ENCODE measurements at regions not wholly inside any gene's neighbourhood (a gene's known extent, or its start where the extent isn't known, plus 50 kb on each side); places are given as distances from the start of the nearest gene placed in this dataset.

GRCh38 chr2:129176375-129176774, 803.1 kb upstream of the RAB6C start:
- TF ChIP-seq, protein P1, sequence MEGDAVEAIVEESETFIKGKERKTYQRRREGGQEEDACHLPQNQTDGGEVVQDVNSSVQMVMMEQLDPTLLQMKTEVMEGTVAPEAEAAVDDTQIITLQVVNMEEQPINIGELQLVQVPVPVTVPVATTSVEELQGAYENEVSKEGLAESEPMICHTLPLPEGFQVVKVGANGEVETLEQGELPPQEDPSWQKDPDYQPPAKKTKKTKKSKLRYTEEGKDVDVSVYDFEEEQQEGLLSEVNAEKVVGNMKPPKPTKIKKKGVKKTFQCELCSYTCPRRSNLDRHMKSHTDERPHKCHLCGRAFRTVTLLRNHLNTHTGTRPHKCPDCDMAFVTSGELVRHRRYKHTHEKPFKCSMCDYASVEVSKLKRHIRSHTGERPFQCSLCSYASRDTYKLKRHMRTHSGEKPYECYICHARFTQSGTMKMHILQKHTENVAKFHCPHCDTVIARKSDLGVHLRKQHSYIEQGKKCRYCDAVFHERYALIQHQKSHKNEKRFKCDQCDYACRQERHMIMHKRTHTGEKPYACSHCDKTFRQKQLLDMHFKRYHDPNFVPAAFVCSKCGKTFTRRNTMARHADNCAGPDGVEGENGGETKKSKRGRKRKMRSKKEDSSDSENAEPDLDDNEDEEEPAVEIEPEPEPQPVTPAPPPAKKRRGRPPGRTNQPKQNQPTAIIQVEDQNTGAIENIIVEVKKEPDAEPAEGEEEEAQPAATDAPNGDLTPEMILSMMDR (IDR thresholded peaks at IDR 0.05; ENCODE audit: control insufficient read depth, insufficient read depth, low read depth, low read length, missing control alignments): no peak
- H3K4me3 ChIP-seq (ENCODE audit: control insufficient read depth, low read depth, low read length): no peak overlapping the region
- no peak for DNase-seq (ENCODE audit: low read depth)

DNA sequence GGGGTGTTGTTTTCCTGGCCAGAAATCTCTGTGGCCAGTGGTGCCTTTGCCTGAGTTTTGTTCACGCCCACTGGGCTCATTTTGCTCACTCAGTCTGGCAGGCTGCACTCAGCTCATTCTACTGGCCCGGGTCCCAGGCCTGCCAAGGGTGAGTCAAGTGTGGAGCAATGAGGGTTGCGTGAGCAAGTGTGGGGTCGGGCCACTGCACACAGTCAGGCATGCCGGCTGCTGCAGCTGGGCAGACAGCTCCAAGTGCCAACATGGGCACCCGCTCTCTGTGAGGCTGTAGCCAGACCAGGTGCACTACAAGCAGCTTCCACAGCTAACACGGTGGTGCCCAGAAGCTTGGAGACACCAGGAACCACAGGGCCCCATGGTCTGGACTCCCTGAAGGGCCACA, 801.1 kb upstream of the RAB6C start:
- no peak overlapping the region for H3K4me3 ChIP-seq (ENCODE audit: control insufficient read depth, low read depth, low read length)
- TF ChIP-seq, protein P1 (IDR thresholded peaks at IDR 0.05; ENCODE audit: control insufficient read depth, insufficient read depth, low read depth, low read length, missing control alignments): no peak
- DNase-seq (ENCODE audit: low read depth): no peak

DNA sequence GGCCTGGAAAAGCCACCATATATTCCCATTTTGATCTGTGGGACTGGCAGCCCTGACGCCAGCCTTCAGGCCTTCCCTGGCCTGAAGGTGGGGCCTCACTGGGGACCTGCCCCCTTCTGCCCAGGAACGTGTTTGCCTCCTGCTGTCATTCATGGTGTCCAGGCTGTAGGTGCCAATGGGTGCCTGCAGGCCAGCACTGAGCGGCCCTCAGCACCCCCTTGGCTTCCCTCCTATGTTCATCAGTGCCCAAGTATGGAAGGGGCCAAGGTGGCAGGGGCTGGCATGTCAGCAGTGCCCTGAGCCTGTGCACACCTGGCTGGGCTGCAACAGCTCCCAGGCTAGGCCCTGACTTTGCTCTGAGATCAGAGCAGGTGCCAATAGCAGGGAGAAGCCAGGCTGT, 800.3 kb upstream of the RAB6C start:
- DNase-seq (ENCODE audit: low read depth): no peak
- no peak overlapping the region for H3K4me3 ChIP-seq (ENCODE audit: control insufficient read depth, low read depth, low read length)
- TF ChIP-seq, protein P1 (IDR thresholded peaks at IDR 0.05; ENCODE audit: control insufficient read depth, insufficient read depth, low read depth, low read length, missing control alignments): no peak

- H3K4me3 ChIP-seq (ENCODE audit: control insufficient read depth, low read depth, low read length): no peak overlapping the region
- TF ChIP-seq, protein P1 (IDR thresholded peaks at IDR 0.05; ENCODE audit: control insufficient read depth, insufficient read depth, low read depth, low read length, missing control alignments): no peak
- DNase-seq (ENCODE audit: low read depth): no peak
Measured at GRCh38 chr2:129180124-129180716, 799.2 kb upstream of the RAB6C start.

DNA sequence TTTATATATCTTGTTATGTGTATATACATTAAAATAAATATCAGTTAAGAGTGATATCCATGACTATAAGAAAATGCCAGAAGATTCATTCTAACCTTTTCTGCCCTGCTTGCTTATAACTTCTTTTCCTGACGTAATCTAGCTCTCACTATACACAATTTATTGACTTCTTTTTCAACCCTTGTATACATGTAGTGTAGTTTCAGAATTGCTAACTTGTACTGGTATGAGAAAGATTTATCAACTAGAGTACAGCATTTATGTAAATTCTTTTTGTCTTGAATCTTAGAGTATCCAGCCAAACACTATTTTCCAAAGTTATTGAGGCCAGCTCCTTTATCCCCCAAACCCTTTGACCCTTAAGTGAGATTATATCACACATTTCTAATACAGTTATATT, 798.0 kb upstream of the RAB6C start:
- TF ChIP-seq, protein P1 (IDR thresholded peaks at IDR 0.05; ENCODE audit: control insufficient read depth, insufficient read depth, low read depth, low read length, missing control alignments): no peak
- H3K4me3 ChIP-seq (ENCODE audit: control insufficient read depth, low read depth, low read length): no peak overlapping the region
- DNase-seq (ENCODE audit: low read depth): no peak

DNA sequence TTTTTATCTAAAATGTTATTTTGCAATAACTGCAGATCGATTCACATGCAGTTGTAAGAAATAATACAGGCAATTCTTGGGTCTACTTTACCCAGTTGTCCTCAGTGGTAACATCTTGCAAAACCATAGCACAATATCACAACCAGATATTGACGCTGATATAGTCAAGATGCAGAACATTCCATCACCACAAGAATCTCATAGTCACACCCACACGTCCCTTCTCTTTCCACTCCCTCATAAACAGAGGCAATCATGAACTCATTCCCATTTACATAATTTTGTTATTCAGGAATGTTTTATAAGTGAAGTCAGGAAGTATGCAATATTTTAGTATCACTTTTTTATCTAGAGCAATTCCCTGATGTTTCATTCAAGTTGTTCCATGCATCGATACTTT, 797.5 kb upstream of the RAB6C start:
- no peak overlapping the region for H3K4me3 ChIP-seq (ENCODE audit: control insufficient read depth, low read depth, low read length)
- TF ChIP-seq, protein P1 (IDR thresholded peaks at IDR 0.05; ENCODE audit: control insufficient read depth, insufficient read depth, low read depth, low read length, missing control alignments): no peak
- no peak for DNase-seq (ENCODE audit: low read depth)

GRCh38 chr2:129187343-129187742, 792.1 kb upstream of the RAB6C start:
- TF ChIP-seq, protein P1 (IDR thresholded peaks at IDR 0.05; ENCODE audit: control insufficient read depth, insufficient read depth, low read depth, low read length, missing control alignments): no peak
- no peak for DNase-seq (ENCODE audit: low read depth)

More at GRCh38 chr2:129187343-129187742, 792.1 kb upstream of the RAB6C start:
- H3K4me3 ChIP-seq (ENCODE audit: control insufficient read depth, low read depth, low read length): no peak overlapping the region
